CD4-positive, alpha-beta T cell (primary cell): ENCODE measurements at regions not wholly inside any gene's neighbourhood (a gene's known extent, or its start where the extent isn't known, plus 50 kb on each side); places are given as distances from the start of the nearest gene placed in this dataset.
"Not testable (repeated sequence)": the region's sequence is repeated elsewhere in the genome, so short reads cannot be mapped to it uniquely, and the experiment has no call there.

Source experiments
- ATAC-seq: fragments of 200-7000 bp; cut with Tn5 transposase; one replicate; pipeline ENCODE4 v1.10.0; 2022; ENCODE audit warnings: mild to moderate bottlenecking; ENCODE audit not compliant: poor library complexity
- CTCF ChIA-PET: fragments of 350-600 bp; sonication (Branson Sonifier 250); formaldehyde crosslinking; loops from one replicate; lab custom pipeline; 2021; ENCODE audit warnings: antibody characterized with exemption, inconsistent platforms; lab: Charles Lee
- POLR2A ChIA-PET: fragments of 350-600 bp; sonication (Branson Sonifier 250); formaldehyde crosslinking; loops from one replicate; lab custom pipeline; 2021; ENCODE audit warnings: antibody characterized with exemption, inconsistent platforms; lab: Charles Lee
- DNase-seq, 14 experiments: peaks; one replicate each; pipeline ENCODE4 v3.0.0-alpha.2; 2013 to 2020; ENCODE audit warnings: mixed read lengths in 2 of 14
- H3K27ac ChIP-seq, 2 donors: one replicate each; pipeline versions ENCODE4 v1.5.1 to v1.7.0; 2013; ENCODE audit warnings: low read length in 2 of 2, low read depth in 1 of 2, mild to moderate bottlenecking in 1 of 2
- H3K27me3 ChIP-seq, 2 experiments: 1 replicate in 1 of 2; 2 replicates in 1 of 2; pipeline versions ENCODE4 v1.6.1 to v1.7.0; 2013; ENCODE audit warnings: low read length in 2 of 2, control low read depth in 1 of 2, mild to moderate bottlenecking in 1 of 2, moderate library complexity in 1 of 2; ENCODE audit not compliant: insufficient read depth in 2 of 2, control insufficient read depth in 1 of 2
- H3K36me3 ChIP-seq: one replicate; pipeline ENCODE4 v1.6.1; 2013; ENCODE audit warnings: low read length, control low read depth; ENCODE audit not compliant: insufficient read depth
- H3K4me1 ChIP-seq: one replicate; pipeline ENCODE4 v1.6.1; 2013; ENCODE audit warnings: low read length, control low read depth; ENCODE audit not compliant: insufficient read depth
- H3K4me3 ChIP-seq: one replicate; pipeline ENCODE4 v1.5.1; 2013; ENCODE audit warnings: mild to moderate bottlenecking, low read length, moderate library complexity
- H3K9me3 ChIP-seq, 2 experiments: 1 replicate in 1 of 2; 2 replicates in 1 of 2; pipeline versions ENCODE4 v1.6.1 to v1.7.0; 2013; ENCODE audit warnings: low read length in 2 of 2, mild to moderate bottlenecking in 2 of 2, control low read depth in 1 of 2, moderate library complexity in 1 of 2; ENCODE audit not compliant: control insufficient read depth in 1 of 2, insufficient read depth in 1 of 2
- H3K27ac Mint-ChIP-seq: one replicate; pipeline ENCODE4 v1.8.0; 2020; ENCODE audit warnings: mixed read lengths
- H3K27me3 Mint-ChIP-seq: one replicate; pipeline ENCODE4 v1.8.0; 2021; ENCODE audit warnings: mixed read lengths
- H3K36me3 Mint-ChIP-seq: one replicate; pipeline ENCODE4 v1.8.0; 2021; ENCODE audit warnings: low read depth, mixed read lengths
- H3K4me1 Mint-ChIP-seq: one replicate; pipeline ENCODE4 v1.8.0; 2021; ENCODE audit warnings: low read depth, mixed read lengths
- H3K4me3 Mint-ChIP-seq: one replicate; pipeline ENCODE4 v1.8.0; 2020; ENCODE audit warnings: mild to moderate bottlenecking, mixed read lengths
- H3K9me3 Mint-ChIP-seq: one replicate; pipeline ENCODE4 v1.8.0; 2020; ENCODE audit warnings: mixed read lengths
- intact Hi-C, 2 experiments: fragments of 100-400 bp; cut with DNase I in 1 of 2; cut with micrococcal nuclease in 1 of 2; formaldehyde crosslinking; loops; one replicate each; pipeline versions ENCODE4 v1.15.1 to v1.9.0; 2023 to 2025; cut with DNase I, micrococcal nuclease
- TF ChIP-seq, protein P1 (sequence below): fragments of 200-600 bp; IDR thresholded peaks from one replicate; pipeline ENCODE4 v1.8.0; 2022; ENCODE audit warnings: antibody characterized with exemption, mild to moderate bottlenecking

DNA sequence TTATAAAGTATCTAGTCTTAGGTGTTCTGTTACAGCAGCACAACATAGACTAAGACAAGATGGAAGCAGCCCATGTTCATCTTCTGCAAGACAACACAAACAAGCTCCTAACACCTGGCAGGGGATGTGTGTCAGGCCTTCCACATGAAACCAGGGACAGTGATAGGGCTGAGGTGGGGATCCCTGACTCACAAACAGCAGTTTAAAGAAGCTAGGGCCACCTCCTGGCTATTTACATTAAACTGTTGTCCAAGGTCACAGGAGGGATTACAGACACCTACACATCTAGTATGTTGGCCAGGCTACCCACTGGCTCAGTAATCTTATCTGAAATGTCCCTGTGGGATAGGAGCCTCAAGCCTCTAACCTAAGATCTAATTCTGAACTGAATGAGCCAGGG lies 211.3 kb downstream of the MINAR1 start:
- DNase-seq (no peak), ATAC-seq (no peak)
- Mint-ChIP-seq H3K4me1 (no peaks in the 10 kb centered on the region), H3K36me3 (no peaks in the 10 kb centered on the region), H3K9me3 (peaks cover 9% of the 10 kb centered on the region), H3K27me3 (peaks cover 40% of the 10 kb centered on the region), H3K27ac (no peak overlapping the region), H3K4me3 (no peak overlapping the region)
- no peaks in the 10 kb centered on the region for H3K9me3 ChIP-seq
- H3K4me1 ChIP-seq: no peaks in the 10 kb centered on the region
- ChIA-PET POLR2A (no interaction called here), CTCF (no interaction called here)
- no peaks in the 10 kb centered on the region for H3K36me3 ChIP-seq
- H3K27me3 ChIP-seq: peaks cover 4 to 14% of the 10 kb centered on the region in 2 experiments
- no peak overlapping the region for H3K27ac ChIP-seq
- no peak overlapping the region for H3K4me3 ChIP-seq
- intact Hi-C loops: no loop called here
- TF ChIP-seq, protein P1, sequence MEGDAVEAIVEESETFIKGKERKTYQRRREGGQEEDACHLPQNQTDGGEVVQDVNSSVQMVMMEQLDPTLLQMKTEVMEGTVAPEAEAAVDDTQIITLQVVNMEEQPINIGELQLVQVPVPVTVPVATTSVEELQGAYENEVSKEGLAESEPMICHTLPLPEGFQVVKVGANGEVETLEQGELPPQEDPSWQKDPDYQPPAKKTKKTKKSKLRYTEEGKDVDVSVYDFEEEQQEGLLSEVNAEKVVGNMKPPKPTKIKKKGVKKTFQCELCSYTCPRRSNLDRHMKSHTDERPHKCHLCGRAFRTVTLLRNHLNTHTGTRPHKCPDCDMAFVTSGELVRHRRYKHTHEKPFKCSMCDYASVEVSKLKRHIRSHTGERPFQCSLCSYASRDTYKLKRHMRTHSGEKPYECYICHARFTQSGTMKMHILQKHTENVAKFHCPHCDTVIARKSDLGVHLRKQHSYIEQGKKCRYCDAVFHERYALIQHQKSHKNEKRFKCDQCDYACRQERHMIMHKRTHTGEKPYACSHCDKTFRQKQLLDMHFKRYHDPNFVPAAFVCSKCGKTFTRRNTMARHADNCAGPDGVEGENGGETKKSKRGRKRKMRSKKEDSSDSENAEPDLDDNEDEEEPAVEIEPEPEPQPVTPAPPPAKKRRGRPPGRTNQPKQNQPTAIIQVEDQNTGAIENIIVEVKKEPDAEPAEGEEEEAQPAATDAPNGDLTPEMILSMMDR: no peak

DNA sequence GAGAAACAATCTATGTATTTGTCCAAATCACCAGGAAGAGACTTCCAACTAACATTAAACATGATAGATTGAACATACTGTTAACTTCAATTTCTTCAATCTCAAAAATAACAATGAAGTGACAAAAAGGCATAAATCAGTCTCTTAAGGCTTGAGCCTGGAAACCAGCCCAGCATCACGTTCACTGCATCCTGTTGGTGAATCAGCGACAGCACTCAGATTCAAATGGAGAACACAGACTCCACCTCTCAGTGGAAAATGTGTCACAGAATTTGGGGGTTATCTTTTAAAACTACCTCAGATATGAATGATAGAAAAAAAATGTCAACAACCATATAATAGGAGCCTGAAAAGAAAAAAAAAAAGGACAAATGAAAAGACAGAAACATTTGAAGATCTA lies 212.0 kb downstream of the MINAR1 start:
- Histone ChIP-seq H3K4me3 (no peak overlapping the region), H3K9me3 (no peaks in the 10 kb centered on the region), H3K27ac (no peak overlapping the region), H3K27me3 (peaks cover 4 to 14% of the 10 kb centered on the region in 2 experiments), H3K4me1 (no peaks in the 10 kb centered on the region), H3K36me3 (no peaks in the 10 kb centered on the region)
- Mint-ChIP-seq H3K27me3 (peaks cover 33% of the 10 kb centered on the region), H3K9me3 (peaks cover 9% of the 10 kb centered on the region), H3K36me3 (no peaks in the 10 kb centered on the region), H3K27ac (no peak overlapping the region), H3K4me1 (no peaks in the 10 kb centered on the region), H3K4me3 (no peak overlapping the region)
- TF ChIP-seq, protein P1: no peak
- POLR2A ChIA-PET: no interaction called here
- ATAC-seq (no peak), DNase-seq (no peak)
- intact Hi-C loops: no loop called here
- CTCF ChIA-PET: no interaction called here

DNA sequence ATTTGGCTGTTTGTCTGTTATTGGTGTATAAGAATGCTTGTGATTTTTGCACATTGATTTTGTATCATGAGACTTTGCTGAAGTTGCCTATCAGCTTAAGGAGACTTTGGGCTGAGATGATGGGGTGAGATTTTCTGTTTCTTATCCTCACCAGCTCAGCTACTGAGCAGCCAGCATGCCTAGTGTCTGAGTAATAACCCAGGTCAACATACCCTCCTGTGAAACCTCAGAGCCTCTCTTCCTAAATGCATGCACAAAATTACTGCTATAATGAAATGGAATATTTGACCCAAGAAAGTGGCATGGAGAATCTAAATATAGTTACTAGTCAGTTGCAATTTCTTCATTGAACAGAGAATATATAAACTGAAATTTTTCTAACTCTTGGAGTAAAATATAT lies 220.8 kb downstream of the MINAR1 start:
- H3K4me1 ChIP-seq, H3K27ac Mint-ChIP-seq, H3K9me3 Mint-ChIP-seq, intact Hi-C loops, H3K9me3 ChIP-seq, POLR2A ChIA-PET, CTCF ChIA-PET, H3K4me1 Mint-ChIP-seq, ATAC-seq, H3K4me3 Mint-ChIP-seq, H3K36me3 ChIP-seq, H3K36me3 Mint-ChIP-seq, H3K4me3 ChIP-seq, H3K27ac ChIP-seq, DNase-seq: not testable (repeated sequence)
- peaks cover 47% of the 10 kb centered on the region for H3K27me3 Mint-ChIP-seq
- peaks cover 10 to 13% of the 10 kb centered on the region in 2 experiments for H3K27me3 ChIP-seq

DNA sequence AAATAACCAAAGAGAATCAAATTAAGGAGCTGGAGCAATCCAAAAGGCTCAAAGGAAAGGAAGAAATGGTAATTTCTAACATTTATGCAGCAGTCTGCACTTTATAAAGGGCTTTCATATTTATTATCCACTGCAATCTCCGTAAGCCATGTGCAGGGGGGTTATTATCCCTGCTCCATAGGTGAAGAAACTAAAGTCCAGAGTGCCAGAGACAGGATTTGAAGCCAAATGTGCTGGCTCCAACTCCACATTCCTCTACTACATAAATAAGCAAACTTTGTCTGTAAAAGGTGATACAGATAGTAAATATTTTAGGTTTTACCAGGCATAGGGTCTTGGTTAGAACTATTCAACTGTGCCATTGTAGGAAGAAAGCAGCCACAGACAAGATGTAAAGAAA lies 221.4 kb downstream of the MINAR1 start:
- CTCF ChIA-PET: no interaction called here
- no peaks in the 10 kb centered on the region for H3K36me3 Mint-ChIP-seq

More for the DNA sequence above, 221.4 kb downstream of the MINAR1 start:
- TF ChIP-seq, protein P1: no peak
- no peak overlapping the region for H3K27ac ChIP-seq
- peaks cover 7% of the 10 kb centered on the region for H3K9me3 Mint-ChIP-seq
- POLR2A ChIA-PET: no interaction called here
- no peak overlapping the region for H3K4me3 Mint-ChIP-seq
- ATAC-seq: no peak
- no peaks in the 10 kb centered on the region for H3K36me3 ChIP-seq
- H3K9me3 ChIP-seq: peaks cover 0 to 4% of the 10 kb centered on the region in 2 experiments
- no peaks in the 10 kb centered on the region for H3K4me1 Mint-ChIP-seq
- no peak overlapping the region for H3K4me3 ChIP-seq
- intact Hi-C loops: no loop called here
- H3K27ac Mint-ChIP-seq: no peak overlapping the region
- H3K4me1 ChIP-seq: no peaks in the 10 kb centered on the region
- peaks cover 10 to 13% of the 10 kb centered on the region in 2 experiments for H3K27me3 ChIP-seq
- DNase-seq: no peak
- peaks cover 52% of the 10 kb centered on the region for H3K27me3 Mint-ChIP-seq
